H1 (cell line): ENCODE measurements at regions not wholly inside any gene's neighbourhood (a gene's known extent, or its start where the extent isn't known, plus 50 kb on each side); places are given as distances from the start of the nearest gene placed in this dataset.

ENCODE experiments used
- CREB1 ChIP-seq: IDR thresholded peaks from 2 replicates; pipeline ENCODE4 v1.6.1; 2012; ENCODE audit warnings: inconsistent platforms
- EZH2 ChIP-seq: fragments of 200-600 bp; sonication (generic); IDR thresholded peaks from 2 replicates; pipeline ENCODE4 v1.7.1; 2012; ENCODE audit warnings: low read depth, mild to moderate bottlenecking, moderate library complexity, low read length, inconsistent platforms; ENCODE audit not compliant: severe bottlenecking
- JUND ChIP-seq: IDR thresholded peaks from 2 replicates; pipeline ENCODE4 v1.6.1; 2011; ENCODE audit warnings: mild to moderate bottlenecking, improper control_type of control experiment, low read length
- POLR2A ChIP-seq, 2 experiments: IDR thresholded peaks; 1 replicate in 1 of 2; 2 replicates in 1 of 2; pipeline ENCODE4 v1.6.1; 2011; ENCODE audit warnings: low read depth in 2 of 2, low read length in 2 of 2, mild to moderate bottlenecking in 2 of 2; ENCODE audit errors: control extremely low read depth in 1 of 2
- POLR2AphosphoS5 ChIP-seq: IDR thresholded peaks from 2 replicates; pipeline ENCODE4 v1.6.1; 2011; ENCODE audit warnings: low read depth, low read length
- RAD21 ChIP-seq, 2 experiments: IDR thresholded peaks in 1 of 2; conservative IDR thresholded peaks in 1 of 2; 2 replicates each; pipeline ENCODE4 v1.6.1; 2011; ENCODE audit warnings: low read depth in 2 of 2, low read length in 2 of 2, improper control_type of control experiment in 1 of 2, inconsistent platforms in 1 of 2, mild to moderate bottlenecking in 1 of 2, moderate library complexity in 1 of 2
- RFX5 ChIP-seq: IDR thresholded peaks from 2 replicates; pipeline ENCODE4 v1.6.1; 2011; ENCODE audit warnings: low read depth, low read length, improper control_type of control experiment, borderline replicate concordance
- SP2 ChIP-seq: IDR thresholded peaks from 2 replicates; pipeline ENCODE4 v1.6.1; 2012; ENCODE audit warnings: mild to moderate bottlenecking, low read length, inconsistent platforms
- SUZ12 ChIP-seq: fragments of 200-600 bp; sonication (generic); IDR thresholded peaks from 2 replicates; pipeline ENCODE4 v1.6.1; 2012; ENCODE audit warnings: mild to moderate bottlenecking, inconsistent platforms, low read length, moderate library complexity, mixed read lengths
- TAF1 ChIP-seq: IDR thresholded peaks from 2 replicates; pipeline ENCODE4 v1.6.1; 2011; ENCODE audit warnings: mild to moderate bottlenecking, low read depth, low read length
- ZNF274 ChIP-seq: IDR thresholded peaks from 2 replicates; pipeline ENCODE4 v1.7.0; 2012; ENCODE audit warnings: low read length, borderline replicate concordance; ENCODE audit errors: extremely low read depth
- TF ChIP-seq, protein P1 (sequence below), 3 experiments: IDR thresholded peaks; 1 replicate in 2 of 3; 2 replicates in 1 of 3; pipeline versions ENCODE4 v1.5.1 to v1.6.1; 2011; ENCODE audit warnings: low read length in 3 of 3, mild to moderate bottlenecking in 3 of 3, inconsistent platforms in 2 of 3, low read depth in 1 of 3, moderate library complexity in 1 of 3; ENCODE audit not compliant: insufficient read depth in 1 of 3; ENCODE audit errors: control extremely low read depth in 1 of 3
- TF ChIP-seq, protein P2 (sequence below): fragments of 300-600 bp; sonication (generic); IDR thresholded peaks from 2 replicates; pipeline ENCODE4 v1.7.1; 2012; ENCODE audit warnings: low read length, moderate library complexity, mild to moderate bottlenecking, inconsistent platforms; ENCODE audit not compliant: insufficient replicate concordance

DNA sequence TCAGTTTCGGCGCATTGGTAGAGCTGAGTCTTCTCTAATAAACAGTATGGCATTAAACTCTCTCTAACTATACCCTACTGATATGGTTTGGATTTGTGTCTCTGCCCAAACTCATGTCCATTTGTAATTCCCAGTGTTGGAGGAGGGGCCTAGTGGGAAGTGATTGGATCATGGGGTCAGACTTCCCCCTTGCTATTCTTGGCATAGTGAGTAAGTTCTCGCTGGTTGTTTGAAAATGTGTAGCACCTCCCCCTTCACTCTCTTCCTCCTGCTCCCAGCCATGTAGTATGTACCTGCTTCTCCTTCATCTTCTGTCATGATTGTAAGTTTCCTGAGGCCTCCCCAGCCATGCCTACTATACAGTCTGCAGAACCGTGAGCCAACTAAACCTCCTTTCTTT is 682.7 kb upstream of the ARGLU1 start:
- TF ChIP-seq POLR2A (IDR thresholded peaks at IDR 0.05; ENCODE audit: control extremely low read depth in 1 of 2, low read depth in 2 of 2, low read length in 2 of 2) (no peak), JUND (no peak), CREB1 (no peak), ZNF274 (no peak), EZH2 (no peak), POLR2AphosphoS5 (no peak), SUZ12 (no peak), SP2 (no peak), TAF1 (no peak), RAD21 (IDR thresholded peaks at IDR 0.05 in 1 of 2, conservative IDR thresholded peaks at IDR 0.05 in 1 of 2; ENCODE audit: low read depth in 2 of 2, low read length in 2 of 2) (no peak), RFX5 (no peak)
- TF ChIP-seq, protein P1, sequence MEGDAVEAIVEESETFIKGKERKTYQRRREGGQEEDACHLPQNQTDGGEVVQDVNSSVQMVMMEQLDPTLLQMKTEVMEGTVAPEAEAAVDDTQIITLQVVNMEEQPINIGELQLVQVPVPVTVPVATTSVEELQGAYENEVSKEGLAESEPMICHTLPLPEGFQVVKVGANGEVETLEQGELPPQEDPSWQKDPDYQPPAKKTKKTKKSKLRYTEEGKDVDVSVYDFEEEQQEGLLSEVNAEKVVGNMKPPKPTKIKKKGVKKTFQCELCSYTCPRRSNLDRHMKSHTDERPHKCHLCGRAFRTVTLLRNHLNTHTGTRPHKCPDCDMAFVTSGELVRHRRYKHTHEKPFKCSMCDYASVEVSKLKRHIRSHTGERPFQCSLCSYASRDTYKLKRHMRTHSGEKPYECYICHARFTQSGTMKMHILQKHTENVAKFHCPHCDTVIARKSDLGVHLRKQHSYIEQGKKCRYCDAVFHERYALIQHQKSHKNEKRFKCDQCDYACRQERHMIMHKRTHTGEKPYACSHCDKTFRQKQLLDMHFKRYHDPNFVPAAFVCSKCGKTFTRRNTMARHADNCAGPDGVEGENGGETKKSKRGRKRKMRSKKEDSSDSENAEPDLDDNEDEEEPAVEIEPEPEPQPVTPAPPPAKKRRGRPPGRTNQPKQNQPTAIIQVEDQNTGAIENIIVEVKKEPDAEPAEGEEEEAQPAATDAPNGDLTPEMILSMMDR (IDR thresholded peaks at IDR 0.05; ENCODE audit: control extremely low read depth in 1 of 3, insufficient read depth in 1 of 3, low read depth in 1 of 3, low read length in 3 of 3) = no peak
- TF ChIP-seq, protein P2, sequence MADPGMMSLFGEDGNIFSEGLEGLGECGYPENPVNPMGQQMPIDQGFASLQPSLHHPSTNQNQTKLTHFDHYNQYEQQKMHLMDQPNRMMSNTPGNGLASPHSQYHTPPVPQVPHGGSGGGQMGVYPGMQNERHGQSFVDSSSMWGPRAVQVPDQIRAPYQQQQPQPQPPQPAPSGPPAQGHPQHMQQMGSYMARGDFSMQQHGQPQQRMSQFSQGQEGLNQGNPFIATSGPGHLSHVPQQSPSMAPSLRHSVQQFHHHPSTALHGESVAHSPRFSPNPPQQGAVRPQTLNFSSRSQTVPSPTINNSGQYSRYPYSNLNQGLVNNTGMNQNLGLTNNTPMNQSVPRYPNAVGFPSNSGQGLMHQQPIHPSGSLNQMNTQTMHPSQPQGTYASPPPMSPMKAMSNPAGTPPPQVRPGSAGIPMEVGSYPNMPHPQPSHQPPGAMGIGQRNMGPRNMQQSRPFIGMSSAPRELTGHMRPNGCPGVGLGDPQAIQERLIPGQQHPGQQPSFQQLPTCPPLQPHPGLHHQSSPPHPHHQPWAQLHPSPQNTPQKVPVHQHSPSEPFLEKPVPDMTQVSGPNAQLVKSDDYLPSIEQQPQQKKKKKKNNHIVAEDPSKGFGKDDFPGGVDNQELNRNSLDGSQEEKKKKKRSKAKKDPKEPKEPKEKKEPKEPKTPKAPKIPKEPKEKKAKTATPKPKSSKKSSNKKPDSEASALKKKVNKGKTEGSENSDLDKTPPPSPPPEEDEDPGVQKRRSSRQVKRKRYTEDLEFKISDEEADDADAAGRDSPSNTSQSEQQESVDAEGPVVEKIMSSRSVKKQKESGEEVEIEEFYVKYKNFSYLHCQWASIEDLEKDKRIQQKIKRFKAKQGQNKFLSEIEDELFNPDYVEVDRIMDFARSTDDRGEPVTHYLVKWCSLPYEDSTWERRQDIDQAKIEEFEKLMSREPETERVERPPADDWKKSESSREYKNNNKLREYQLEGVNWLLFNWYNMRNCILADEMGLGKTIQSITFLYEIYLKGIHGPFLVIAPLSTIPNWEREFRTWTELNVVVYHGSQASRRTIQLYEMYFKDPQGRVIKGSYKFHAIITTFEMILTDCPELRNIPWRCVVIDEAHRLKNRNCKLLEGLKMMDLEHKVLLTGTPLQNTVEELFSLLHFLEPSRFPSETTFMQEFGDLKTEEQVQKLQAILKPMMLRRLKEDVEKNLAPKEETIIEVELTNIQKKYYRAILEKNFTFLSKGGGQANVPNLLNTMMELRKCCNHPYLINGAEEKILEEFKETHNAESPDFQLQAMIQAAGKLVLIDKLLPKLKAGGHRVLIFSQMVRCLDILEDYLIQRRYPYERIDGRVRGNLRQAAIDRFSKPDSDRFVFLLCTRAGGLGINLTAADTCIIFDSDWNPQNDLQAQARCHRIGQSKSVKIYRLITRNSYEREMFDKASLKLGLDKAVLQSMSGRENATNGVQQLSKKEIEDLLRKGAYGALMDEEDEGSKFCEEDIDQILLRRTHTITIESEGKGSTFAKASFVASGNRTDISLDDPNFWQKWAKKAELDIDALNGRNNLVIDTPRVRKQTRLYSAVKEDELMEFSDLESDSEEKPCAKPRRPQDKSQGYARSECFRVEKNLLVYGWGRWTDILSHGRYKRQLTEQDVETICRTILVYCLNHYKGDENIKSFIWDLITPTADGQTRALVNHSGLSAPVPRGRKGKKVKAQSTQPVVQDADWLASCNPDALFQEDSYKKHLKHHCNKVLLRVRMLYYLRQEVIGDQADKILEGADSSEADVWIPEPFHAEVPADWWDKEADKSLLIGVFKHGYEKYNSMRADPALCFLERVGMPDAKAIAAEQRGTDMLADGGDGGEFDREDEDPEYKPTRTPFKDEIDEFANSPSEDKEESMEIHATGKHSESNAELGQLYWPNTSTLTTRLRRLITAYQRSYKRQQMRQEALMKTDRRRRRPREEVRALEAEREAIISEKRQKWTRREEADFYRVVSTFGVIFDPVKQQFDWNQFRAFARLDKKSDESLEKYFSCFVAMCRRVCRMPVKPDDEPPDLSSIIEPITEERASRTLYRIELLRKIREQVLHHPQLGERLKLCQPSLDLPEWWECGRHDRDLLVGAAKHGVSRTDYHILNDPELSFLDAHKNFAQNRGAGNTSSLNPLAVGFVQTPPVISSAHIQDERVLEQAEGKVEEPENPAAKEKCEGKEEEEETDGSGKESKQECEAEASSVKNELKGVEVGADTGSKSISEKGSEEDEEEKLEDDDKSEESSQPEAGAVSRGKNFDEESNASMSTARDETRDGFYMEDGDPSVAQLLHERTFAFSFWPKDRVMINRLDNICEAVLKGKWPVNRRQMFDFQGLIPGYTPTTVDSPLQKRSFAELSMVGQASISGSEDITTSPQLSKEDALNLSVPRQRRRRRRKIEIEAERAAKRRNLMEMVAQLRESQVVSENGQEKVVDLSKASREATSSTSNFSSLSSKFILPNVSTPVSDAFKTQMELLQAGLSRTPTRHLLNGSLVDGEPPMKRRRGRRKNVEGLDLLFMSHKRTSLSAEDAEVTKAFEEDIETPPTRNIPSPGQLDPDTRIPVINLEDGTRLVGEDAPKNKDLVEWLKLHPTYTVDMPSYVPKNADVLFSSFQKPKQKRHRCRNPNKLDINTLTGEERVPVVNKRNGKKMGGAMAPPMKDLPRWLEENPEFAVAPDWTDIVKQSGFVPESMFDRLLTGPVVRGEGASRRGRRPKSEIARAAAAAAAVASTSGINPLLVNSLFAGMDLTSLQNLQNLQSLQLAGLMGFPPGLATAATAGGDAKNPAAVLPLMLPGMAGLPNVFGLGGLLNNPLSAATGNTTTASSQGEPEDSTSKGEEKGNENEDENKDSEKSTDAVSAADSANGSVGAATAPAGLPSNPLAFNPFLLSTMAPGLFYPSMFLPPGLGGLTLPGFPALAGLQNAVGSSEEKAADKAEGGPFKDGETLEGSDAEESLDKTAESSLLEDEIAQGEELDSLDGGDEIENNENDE = no peak
